CD4-positive, alpha-beta T cell treated with Interleukin-4 for 4 hours (primary cell): ENCODE measurements at regions not wholly inside any gene's neighbourhood (a gene's known extent, or its start where the extent isn't known, plus 50 kb on each side); places are given as distances from the start of the nearest gene placed in this dataset.

ENCODE experiments used
- DNase-seq: peaks from one replicate; pipeline ENCODE4 v3.0.0-alpha.2; 2020

DNA sequence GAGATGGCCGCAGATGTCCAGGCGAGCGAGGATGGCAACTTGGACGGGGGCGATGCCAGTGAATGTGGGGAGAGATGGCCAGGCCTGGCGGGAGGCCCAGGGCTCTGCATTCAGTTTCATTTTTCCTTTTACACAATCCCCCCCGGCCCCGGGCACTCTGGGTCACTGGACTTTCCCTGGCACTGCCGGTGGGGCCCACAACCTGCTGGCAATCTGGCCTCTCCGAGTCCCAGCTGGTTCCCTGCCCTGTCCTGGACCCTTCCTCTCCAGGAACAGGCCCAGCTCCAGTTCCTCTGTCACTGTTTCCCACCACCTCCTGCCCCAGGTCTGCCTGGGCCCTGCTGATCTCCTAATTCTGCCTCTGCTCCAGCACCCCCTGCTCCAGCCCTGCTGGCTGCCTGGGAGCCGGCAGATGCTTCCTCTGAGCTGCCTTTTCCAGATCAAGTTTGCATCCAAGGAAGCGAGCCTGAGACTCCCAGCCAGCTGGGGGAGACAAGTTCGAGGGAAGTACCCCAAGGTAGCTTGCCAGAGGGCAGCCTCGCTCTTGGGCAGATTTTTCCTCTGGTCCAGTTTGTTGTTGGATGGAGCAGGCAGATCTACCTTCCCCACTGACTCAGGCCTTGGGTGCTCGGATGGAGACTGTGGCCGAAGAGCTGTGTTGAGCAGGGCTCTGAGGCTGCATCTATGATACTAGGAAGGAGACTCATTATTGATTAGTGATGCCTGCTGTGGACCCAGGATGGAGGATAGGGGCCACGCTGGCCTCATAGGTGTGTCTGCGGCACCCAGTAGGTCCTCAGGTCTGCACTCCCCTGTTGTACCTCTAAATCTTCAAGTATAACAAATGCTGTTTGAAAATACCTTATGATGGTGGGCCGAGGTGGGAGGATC, 83.2 kb downstream of the CEBPB start:
- no peak for DNase-seq

DNA sequence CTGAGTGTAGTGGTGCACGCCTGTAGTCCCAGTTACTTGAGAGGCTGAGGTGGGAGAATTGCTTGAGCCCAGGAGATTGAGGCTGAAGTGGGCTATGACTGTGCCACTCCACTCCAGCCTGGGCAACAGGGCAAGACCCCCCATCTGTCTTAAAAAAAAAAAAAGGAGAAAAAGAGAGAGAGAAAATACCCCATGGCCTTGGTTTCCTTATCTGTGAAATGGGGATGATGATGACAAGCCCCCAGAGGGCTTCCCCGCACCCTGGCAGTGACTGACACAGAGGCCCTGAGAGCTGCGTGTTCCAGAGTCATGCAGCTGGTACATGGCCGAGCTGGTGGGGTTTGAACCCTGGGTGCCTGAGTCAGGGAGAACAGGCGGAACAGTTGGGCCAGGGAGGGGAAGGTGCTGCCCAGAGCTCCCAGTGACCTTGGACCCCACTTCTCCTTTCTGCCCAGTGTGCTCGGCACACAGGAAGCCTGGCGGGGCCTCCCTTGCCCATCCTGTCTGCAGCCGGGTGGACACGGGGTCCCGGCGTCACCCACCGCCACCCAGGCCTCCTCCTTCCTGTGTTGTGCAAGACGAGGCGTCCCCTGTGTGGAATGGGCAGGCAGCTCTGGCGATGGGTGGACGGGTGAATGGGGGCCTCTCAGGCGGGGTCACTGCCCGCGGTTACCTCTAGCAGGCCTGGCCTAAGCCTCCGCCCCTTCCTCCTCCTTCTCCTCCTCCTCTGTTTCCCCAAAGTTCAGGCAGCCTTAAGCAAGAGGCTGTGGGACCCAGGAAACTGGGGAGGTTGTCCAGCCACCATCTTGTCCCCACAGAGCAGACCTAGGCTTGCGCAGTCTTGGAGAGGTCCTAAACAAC, 84.2 kb downstream of the CEBPB start:
- peak; percentile 29 for DNase-seq

DNA sequence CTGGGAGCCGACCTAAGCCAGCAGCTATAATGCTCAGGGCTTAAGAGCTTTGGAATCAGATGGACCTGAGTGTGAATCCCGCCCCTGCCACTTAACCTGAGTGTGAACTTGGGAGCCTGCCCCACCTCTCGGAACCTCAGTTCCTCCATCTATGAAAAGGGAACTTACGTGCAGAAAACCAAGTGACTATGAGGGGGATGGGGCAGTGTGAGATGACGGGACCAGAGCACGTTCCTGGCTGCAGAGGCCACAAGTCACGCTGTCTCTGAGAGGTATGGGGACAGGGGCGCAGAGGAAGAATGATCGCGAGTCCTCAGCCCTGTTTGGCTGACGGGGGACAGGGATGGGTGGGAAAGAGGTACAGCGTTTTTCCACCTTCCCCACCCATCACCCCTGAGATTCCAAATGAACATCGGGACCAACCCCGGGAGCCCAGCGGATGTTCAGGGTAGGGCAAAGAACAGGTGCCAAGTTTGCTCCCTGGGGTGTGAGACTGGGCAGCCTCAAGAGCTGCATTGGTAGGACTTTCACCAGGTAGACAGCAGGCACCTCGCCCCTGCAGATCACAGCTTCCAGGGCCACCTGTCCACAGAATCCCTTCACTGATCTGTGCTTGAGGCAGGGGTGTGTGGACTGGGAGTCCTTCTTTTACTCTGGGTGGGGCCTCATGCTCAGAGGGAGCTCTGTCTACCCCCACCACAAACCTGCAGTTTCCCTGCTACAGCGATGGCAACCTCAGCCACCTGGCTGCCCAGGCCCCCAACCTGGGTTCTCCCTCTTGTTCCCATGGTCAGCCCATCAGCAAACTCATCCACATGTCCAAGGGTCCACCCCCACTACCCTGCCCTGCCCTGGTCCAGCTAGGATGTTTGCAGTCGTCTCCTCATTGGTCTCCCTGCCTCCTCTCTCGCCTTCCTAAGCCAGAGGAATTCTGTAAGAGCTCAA, 85.8 kb downstream of the CEBPB start:
- no peak for DNase-seq

DNA sequence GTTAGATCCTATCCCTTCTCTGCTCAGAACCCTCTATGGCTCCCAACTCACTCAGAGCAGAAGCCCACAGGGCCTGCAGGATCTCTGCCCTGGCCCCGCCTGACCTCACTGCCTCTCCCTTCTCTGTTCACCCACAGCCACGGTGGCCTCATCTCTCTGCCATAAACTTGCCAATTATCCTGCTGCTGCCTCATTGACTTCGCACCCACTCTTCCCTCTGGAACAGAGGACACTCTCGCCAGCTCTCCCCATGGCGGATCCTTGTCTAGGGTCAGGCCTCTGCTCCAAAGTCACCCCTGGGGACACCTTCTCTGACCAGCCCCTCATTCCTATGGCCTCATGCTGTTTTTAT, 86.4 kb downstream of the CEBPB start:
- DNase-seq: no peak

DNA sequence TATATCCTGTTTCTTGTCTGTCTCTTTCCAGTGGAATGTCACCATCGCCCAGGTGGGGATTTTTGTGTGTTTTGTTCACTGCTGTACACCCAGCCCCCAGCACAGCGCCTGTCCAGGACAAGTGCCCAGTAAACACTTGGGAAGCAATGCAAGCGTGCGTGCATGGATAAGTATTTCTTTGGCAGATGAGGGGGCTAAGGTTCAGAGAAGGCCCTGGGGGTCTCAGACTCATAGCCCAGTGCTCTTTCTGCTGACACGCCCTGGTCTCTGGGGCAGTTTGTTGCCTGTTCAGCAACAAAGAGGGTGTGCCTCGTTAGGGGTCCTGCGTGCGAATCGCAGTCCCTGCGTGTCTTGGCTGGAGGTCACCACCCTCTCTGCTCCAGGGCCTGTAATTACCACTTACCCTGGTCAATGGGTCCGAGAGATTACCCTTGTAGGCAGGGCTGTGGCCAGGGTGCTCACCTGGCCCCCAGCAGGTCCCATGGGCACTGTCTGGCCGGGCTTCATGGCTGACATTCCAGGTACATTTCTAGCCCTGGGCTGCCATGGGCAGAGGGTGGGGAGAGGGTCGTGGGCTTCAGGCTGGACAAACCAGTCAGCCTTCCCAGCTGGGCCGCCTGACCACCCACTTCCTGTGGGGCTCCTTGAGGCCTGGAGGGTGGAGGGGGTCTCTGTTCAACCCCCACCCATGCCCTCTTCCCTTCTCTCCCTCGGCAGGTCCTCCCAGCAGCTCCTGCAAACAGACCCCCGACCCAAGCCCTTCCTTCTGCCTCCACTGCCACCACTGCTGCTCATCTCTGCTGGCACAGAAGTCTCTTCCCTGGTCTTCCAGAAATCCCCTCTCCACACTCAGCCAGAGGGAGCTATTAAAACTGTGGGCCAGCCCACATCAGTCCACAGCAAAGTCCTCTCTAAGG, 87.1 kb downstream of the CEBPB start:
- DNase-seq: no peak

DNA sequence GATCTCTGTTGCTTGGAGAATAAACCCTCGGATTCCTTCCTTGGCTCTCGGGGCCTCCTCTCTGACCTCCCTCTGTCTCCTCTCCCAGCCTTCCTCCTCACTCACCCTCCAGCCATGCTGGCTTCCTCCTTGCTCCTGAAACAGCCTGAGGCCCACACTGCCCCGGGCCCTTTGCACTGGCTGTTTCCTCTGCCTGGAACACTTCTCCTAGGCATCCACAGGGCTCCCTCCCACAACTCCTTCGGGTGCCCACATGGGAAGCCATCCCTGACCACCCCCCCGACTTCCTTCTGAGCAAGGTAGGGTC, 87.7 kb downstream of the CEBPB start:
- DNase-seq: no peak

DNA sequence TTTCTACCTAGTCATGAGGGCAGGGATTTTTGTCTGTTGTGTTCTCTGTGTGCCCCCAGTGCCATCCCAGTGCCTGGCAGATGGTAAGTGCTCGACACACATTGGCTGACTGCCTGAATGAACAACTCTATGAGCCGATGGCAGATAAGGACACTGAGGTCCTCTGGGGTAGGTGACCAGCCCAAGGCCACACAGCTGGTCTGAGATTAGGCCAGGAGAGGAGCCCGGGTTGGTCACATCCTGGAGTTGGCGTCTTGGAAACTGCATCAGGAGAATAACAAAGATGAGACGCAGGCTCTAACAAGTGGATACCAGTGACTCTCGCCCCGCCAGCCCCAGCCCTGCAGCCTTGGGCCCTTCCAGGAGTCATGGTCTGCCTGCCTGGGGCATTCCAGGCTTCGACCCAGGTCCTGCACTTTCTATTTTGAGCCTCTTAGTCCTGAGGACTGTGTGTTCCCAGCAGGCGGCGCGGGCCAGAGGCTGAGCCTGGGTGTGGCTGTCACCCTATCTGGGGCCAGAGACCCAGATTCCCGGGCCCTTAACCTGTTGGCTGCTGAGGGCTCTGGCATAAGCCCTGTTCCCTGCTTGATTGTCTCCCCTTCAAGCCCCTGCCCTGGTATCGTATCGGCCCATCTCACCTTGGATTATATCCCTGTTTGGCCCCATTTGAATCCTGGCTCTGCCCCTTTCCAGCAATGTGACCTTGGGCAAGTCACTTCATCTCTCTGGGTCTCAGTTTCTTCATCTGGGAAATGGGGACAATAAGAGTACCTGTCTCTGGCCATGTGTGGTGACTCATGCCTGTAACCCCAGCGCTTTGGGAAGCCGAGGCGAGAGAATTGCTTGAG, 88.3 kb downstream of the CEBPB start:
- DNase-seq: no peak

DNA sequence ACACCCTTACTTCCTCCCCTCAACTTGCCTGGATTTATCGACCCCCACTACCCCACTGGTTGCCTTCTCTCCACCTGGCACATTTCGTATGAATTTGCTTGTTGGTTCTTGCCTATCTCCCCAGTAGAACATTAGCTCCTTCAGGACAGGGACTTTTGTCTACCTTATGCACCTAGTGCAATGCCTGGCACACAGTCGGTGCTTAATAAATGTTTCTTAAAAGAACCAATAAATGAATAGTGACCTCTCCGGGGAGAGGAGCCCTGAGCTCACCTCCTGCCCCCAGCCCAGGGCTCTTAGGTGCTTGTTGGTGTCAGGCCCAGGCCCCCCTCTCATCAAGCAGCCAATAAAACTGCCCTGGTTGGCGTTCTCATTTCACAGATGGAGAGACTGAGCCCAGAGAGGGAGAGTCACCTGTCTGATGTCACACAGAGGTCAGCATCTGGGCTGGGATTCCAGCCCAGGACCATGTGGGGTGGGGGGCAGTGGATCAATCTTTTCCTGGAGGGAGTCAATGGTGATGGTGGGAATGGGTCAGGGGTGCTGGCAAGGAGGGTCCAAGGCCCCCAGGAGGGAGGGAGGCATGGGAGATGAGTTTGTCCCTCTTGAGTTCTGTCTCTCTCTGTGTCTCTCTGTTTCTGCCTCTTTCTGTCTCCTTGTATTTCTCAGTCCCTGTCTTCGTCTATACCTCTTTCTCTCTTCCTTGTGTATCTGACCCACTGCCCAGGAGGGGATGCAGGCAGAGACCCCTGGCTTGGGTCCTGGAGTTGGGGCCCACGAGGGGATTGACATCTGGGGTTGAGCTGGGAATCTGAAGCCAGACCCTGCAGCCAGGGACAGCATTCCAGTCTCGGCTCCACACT, 89.6 kb downstream of the CEBPB start:
- no peak for DNase-seq

DNA sequence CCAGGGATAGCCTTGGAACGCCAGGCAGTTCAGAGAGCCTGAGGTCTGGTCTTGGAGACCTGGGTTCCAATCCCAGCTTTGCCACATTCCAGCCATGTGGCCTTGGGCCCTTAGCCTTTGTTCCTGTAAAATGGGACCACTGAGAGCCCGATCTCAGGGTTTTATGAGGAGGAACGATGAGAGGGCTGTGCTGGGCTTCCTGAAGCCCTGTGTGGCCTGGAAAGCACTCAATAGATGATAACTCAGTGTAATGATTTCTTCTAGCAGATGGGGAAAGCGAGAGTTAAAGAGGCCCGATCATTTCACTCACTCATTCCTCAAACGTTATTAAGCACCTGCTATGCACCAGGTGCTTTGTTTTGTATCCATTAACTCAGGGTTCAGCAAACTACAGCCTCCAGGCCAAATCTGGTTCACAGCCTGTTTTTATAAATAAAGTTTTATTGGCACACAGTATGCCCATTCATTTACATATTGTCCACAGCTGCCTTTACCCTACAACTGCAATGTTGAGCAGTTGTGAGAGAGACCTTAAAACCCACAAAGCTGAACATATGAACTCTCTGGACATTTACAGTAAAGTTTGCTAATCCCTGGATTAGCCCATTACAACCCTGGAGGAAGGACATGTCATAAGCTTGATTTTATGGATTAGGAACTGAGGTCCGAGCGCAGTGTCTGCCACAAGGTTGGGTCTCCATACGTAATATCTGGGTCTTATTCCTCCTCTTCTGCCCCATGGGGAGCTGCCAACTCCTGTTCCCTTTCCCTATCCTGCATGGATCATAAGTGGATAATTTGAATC, 90.4 kb downstream of the CEBPB start:
- DNase-seq: no peak

DNA sequence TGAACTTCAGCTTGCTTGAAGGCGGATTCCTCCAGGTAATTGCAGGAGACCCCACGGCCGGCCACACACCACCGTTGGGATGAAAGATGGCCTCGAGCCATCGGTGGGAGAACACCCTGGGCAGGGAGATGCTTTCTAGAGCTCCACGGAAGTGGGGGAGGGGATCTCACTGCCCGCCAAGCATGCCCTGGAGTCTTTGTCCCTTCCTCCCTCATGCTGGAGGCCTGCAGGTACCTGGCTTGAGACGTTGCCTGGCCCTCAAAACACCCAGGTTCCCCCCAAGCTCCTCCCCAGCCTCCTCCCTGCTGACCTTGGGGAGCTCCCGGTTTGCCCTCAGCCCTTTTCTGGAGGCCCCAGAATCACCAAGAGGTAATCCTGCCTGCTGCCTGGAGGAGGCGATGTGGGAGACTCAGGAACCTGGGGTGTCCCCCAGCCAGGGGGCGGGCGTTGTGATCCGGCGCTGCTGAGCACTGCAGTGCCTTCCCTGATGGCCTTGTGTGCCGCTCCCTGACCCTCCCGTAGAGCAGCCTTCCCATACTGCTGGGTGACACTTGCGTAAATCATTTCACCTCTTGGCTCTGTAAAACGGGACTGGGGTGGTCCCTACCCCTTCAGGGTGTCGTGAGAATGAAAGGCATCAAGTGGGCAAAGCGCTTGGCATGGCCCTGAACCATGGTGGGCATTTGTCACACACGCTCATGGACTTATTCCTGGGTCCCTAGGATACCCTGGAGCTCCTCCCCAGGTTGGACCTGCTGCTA, 91.4 kb downstream of the CEBPB start:
- no peak for DNase-seq

DNA sequence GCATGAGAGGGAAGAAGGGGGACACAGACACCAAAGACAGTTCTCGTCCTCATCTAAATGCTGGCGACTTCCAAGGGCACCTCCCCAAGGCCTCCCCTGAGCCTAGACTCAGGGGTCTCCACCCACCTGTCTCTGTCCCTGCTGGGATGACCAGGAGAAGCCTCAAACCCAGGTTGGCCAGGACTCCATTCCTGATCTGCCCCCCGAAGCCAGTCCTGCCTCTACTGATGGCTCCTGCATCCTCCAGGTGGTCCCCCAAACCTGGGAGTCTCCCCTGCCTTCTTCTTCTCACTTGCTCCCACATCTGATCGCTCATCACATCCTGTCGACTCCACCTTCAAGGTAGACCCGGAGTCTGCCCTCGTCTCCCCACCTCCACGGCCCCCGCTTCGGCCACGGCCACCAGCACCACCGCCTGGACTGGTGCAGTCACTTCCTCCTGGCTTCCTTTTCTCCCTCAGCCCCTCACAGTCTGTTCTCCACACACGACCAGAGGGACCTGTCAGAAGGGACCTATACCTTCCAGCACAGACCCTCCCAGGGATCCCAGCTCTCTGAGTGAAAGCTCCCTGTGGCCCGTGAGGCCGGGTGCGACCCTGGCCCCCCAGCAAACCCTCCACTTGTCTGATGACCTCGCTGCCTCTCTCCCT, 92.1 kb downstream of the CEBPB start:
- no peak for DNase-seq

DNA sequence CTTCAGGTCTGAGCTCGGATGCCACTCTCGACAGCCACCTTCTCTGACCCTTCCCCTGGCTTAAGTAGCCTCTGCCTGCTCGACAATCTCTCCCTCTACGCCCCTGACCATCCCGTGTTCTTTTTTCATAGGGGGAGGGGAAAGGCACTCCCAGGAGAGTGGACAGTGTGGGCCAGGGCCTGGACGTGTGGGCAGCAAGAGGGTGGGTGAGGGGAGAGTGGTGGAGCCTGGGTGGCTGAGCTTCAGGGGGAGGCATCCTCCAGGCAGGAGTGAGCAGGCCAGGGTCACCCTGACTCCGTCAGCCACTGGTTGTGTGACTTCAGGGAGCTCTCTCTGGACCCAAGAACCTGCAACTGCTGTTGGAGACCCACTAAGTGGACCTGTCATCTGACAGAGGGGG, 92.7 kb downstream of the CEBPB start:
- no peak for DNase-seq

DNA sequence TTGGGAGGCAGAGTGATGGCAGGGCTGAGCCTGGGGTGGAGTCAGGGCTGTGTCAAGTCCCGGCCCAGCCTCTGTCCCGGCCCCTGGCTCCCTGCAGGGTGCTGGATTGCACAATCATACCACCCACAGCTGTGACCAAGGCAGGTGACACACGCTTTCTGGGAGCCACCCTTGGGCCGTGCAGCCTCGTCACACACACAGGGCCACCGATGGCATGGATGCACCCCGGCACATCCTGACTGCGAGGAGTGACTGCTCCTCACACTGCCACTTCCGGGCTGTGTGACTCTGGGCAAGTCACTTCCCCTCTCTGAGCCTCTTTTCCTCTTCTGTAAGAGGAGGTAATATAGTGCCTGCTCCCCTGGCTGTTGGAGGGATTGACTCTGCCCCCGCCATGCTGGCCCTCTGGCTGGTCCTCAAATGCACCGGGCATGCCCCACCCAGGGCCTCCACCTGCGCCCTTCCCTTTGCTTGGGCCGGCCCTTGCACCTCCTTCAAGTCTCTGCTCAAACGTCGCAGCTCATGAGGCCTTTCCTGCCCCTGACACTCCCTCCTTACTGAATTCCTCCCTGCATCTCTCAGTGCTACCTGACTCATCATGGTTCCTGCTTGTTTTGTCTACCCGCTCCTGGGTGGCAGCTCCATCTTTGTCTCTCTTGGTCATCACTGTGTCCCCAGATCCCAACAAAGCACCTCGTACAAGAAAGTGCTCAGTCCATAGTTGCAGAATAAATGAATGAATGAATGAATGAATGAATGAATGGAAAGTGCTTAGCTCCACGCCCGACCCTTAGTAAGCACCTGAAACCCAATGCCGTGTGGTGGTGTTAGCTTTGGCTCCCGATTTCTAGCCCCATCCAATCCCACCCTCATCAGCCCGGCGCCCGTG, 93.5 kb downstream of the CEBPB start:
- peak; percentile 27 for DNase-seq

DNA sequence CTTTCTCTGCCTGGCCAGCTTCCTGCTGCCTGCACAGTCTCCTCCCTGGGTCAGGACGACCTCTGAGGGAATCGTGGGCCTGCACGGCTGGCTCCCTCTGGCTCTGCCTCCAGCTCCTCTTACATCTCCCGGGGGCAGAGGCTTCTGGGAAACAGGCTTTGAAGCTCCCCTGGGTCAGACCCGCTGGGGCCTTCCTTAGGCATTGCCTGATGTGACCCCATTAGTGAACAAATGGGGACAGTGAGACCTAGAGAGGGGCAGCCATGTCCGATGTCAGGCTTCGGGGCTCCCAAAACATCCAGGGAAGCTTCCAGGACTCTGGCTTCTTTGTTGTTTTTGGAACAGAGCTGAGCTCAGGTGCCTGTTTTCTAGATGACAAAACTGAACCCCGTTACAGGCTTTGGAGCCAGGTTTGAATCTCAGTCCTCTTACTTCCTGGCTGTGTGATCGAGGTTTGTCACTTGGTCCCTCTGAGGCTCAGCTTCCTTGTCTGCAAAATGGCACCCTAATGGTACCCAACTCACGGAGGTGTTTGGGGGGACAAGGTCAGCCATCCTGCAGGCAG, 94.3 kb downstream of the CEBPB start:
- no peak for DNase-seq

DNA sequence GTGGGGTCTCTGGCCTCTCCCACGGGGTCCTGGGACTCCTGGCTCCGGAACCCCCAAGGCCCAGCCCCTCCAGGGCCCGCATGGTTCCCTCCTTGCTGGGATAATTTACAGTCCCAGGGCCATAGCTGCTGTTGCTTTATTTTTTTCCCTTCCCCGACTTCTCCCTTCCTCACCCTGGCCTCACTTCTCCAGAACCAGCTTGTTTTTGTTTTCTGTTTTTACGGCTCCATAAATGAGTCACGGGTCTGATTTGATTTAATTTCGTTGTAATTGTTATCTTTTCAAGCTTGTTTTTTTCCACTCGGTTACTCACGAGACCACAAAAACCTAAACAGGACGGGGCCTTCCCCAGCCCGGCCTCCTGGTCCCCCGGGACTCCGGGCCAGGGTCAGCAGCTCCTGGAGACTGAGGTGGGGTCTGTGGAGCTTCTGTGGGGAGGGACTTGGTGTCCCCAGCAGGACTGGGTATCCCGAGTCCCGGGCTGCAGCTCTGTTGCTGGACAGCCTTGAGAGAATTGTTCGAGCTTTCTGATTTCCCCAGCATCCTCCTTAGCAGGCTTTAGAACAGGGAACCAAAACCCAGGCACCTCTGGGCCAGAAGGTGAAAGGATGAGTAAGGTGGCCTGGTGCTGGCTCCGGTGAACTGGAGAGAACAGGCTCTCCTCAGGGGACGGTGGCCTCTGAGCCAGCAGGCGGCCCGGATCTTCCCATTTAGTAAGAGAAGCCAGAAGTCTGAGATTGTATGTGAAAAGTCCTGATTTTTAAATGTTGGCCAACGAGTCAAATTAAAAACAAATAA, 94.9 kb downstream of the CEBPB start:
- no peak for DNase-seq

DNA sequence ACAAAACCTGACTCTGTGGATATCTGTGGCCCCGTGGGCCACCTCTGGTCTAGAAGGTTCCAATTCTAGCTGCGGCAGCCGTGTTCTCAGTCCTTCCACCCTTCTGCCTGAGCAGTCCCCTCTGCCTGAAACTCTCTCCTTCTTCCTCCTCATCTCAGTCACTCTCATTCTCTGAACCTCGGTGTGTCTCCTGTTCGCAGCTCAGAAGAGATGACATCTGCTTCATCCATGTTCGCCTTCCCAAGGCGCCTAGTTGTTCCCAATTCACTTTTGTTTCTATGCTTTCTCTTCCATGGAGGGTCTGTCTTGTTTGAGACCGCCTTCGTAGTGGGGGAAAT, 95.5 kb downstream of the CEBPB start:
- no peak for DNase-seq
